Adrenal gland (tissue), 9 donors: ENCODE measurements at regions not wholly inside any gene's neighbourhood (a gene's known extent, or its start where the extent isn't known, plus 50 kb on each side); places are given as distances from the start of the nearest gene placed in this dataset.
"Not testable (repeated sequence)": the region's sequence is repeated elsewhere in the genome, so short reads cannot be mapped to it uniquely, and the experiment has no call there.

ENCODE experiments used
- DNase-seq, 7 donors: peaks; one replicate each; pipeline ENCODE4 v3.0.0-alpha.2; 2019 to 2020
- H3K27ac ChIP-seq, 5 donors: fragments of 200-600 bp; sonication (generic) in 4 of 5; 1 replicate in 3 of 5; 2 replicates in 2 of 5; pipeline versions ENCODE4 v1.5.1 to v1.8.0; 2016 to 2020; ENCODE audit warnings: mild to moderate bottlenecking in 1 of 5
- H3K27me3 ChIP-seq: fragments of 200-600 bp; 2 replicates; pipeline ENCODE4 v1.8.0; 2021
- H3K36me3 ChIP-seq, 2 donors: fragments of 200-600 bp; replicated peaks in 1 of 2; 1 replicate in 1 of 2; 2 replicates in 1 of 2; pipeline versions ENCODE4 v1.5.1 to v1.8.0; 2018 to 2022
- H3K4me1 ChIP-seq, 2 donors: fragments of 200-600 bp; replicated peaks in 1 of 2; 1 replicate in 1 of 2; 2 replicates in 1 of 2; pipeline versions ENCODE4 v1.5.1 to v1.8.0; 2018 to 2021
- H3K4me3 ChIP-seq, 4 donors: fragments of 200-600 bp; sonication (generic) in 3 of 4; one replicate each; pipeline ENCODE4 v1.5.1; 2016 to 2018
- H3K9me3 ChIP-seq, 3 donors: fragments of 200-600 bp; sonication (generic) in 1 of 3; replicated peaks in 1 of 3; 1 replicate in 2 of 3; 2 replicates in 1 of 3; pipeline versions ENCODE4 v1.5.1 to v1.8.0; 2016 to 2021
- CTCF ChIP-seq, 6 experiments: fragments of 450-650 bp in 4 of 6; fragments of 200-600 bp in 2 of 6; sonication (generic) in 1 of 6; IDR thresholded peaks; 1 replicate in 5 of 6; 2 replicates in 1 of 6; pipeline versions ENCODE4 v1.5.1 to v1.8.0; 2016 to 2021; ENCODE audit warnings: antibody characterized with exemption in 6 of 6, mild to moderate bottlenecking in 2 of 6, moderate library complexity in 1 of 6
- POLR2A ChIP-seq, 2 donors: fragments of 450-650 bp; IDR thresholded peaks; one replicate each; pipeline ENCODE4 v1.6.1; 2017; ENCODE audit warnings: antibody characterized with exemption in 2 of 2, mild to moderate bottlenecking in 2 of 2, moderate library complexity in 1 of 2
- WGBS, 4 donors: extraction: QIAGEN DNeasy Blood & Tissue Kit in 2 of 4; methylation state at CpG; one replicate each; pipeline versions ENCODE4 v1.1.5 to v1.1.7; 2013 to 2017; 5-methylcytosine and 5-hydroxymethylcytosine counted together
- intact Hi-C, 2 donors: fragments of 100-400 bp; cut with DNase I; formaldehyde crosslinking; loops; one replicate each; pipeline versions ENCODE4 v1.14.1 to v1.15.0; 2022 to 2023
- donor health status: healthy with polysubstance abuse.
- donor health status: Bipolar disorder and iron deficiency.
- donor health status: DM: yes; HTN: yes; CAD: no.
- donor health status: DM: no; HTN: no; CAD: no.
- donor health status: DM: no; HTN: no; CAD: no.

- Histone ChIP-seq H3K4me3 (no peak overlapping the region), H3K9me3 (no peaks in the 10 kb centered on the region), H3K36me3 (no peaks in the 10 kb centered on the region), H3K27ac (no peak overlapping the region), H3K27me3 (no peaks in the 10 kb centered on the region), H3K4me1 (no peaks in the 10 kb centered on the region)
- no peak for TF ChIP-seq POLR2A (IDR thresholded peaks at IDR 0.05)
- no peak for TF ChIP-seq CTCF (IDR thresholded peaks at IDR 0.05)
- DNase-seq: no peak
- intact Hi-C loops: no loop called here
Measured at GRCh38 chr2:190005513-190005912, 57.0 kb downstream of the MSTN start.

GRCh38 chr2:189999661-190000060, 62.9 kb downstream of the MSTN start:
- no peak overlapping the region for H3K4me3 ChIP-seq
- no peak overlapping the region for H3K27ac ChIP-seq
- intact Hi-C loops: no loop called here
- H3K36me3 ChIP-seq: no peaks in the 10 kb centered on the region
- 86 to 94% (median 90%) methylated on average over 7 of the region's 7 CpGs for WGBS, 4 donors
- no peaks in the 10 kb centered on the region for H3K4me1 ChIP-seq
- peaks cover 0 to 6% (median 5%) of the 10 kb centered on the region in 3 donors for H3K9me3 ChIP-seq
- no peak for DNase-seq
- TF ChIP-seq POLR2A (IDR thresholded peaks at IDR 0.05) (no peak), CTCF (IDR thresholded peaks at IDR 0.05) (no peak)
- no peaks in the 10 kb centered on the region for H3K27me3 ChIP-seq

GRCh38 chr2:189998665-189999064, 63.9 kb downstream of the MSTN start:
- H3K36me3 ChIP-seq, H3K4me3 ChIP-seq, DNase-seq, H3K9me3 ChIP-seq, H3K4me1 ChIP-seq, H3K27ac ChIP-seq, H3K27me3 ChIP-seq, intact Hi-C loops: not testable (repeated sequence)
- WGBS, 4 donors: 85 to 93% (median 90%) methylated on average over 2 of the region's 2 CpGs

GRCh38 chr2:189997016-189997415, 65.5 kb downstream of the MSTN start:
- DNase-seq: no peak
- Histone ChIP-seq H3K4me1 (no peaks in the 10 kb centered on the region), H3K36me3 (no peaks in the 10 kb centered on the region), H3K27ac (no peak overlapping the region), H3K9me3 (peaks cover 0 to 6% (median 5%) of the 10 kb centered on the region in 3 donors), H3K27me3 (no peaks in the 10 kb centered on the region), H3K4me3 (no peak overlapping the region)
- intact Hi-C loops: no loop called here
- WGBS, 4 donors: 67 to 93% (median 85%) methylated on average over 1 of the region's 1 CpG
- TF ChIP-seq POLR2A (IDR thresholded peaks at IDR 0.05): no peak
- no peak for TF ChIP-seq CTCF (IDR thresholded peaks at IDR 0.05)

GRCh38 chr2:189995679-189996078, 66.8 kb downstream of the MSTN start:
- no peak for DNase-seq
- Histone ChIP-seq H3K4me1 (no peaks in the 10 kb centered on the region), H3K4me3 (no peak overlapping the region), H3K27me3 (no peaks in the 10 kb centered on the region), H3K36me3 (no peaks in the 10 kb centered on the region), H3K27ac (no peak overlapping the region), H3K9me3 (peaks cover 0 to 6% (median 5%) of the 10 kb centered on the region in 3 donors)
- intact Hi-C loops: no loop called here
- 71 to 85% (median 81%) methylated on average over 2 of the region's 2 CpGs for WGBS, 4 donors
- no peak for TF ChIP-seq CTCF (IDR thresholded peaks at IDR 0.05)
